ENCODE measurements at regions not wholly inside any gene's neighbourhood (a gene's known extent, or its start where the extent isn't known, plus 50 kb on each side); places are given as distances from the start of the nearest gene placed in this dataset.

DNA sequence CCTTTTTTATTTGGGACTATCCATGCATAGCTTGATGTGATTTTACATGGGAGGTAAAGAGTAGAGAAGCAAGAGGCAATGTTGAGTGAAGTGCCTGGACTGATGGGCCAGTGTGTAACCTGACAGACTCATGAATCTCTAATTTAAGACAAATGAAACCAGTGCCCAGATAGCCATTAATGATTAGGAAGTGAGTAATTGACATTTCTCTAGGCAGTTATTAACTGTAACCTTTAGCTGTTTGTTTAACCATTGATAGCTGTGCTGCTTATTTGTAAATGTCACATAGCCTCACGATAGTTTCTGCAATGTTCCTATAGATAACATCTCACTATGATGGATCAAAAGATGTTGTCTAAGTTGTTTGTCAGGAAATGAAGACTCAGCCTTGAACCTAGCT lies 1047.5 kb upstream of the SPRY2 start:
- H3K27me3 ChIP-seq (ENCODE audit: insufficient read depth), result no peaks in the 10 kb centered on the region
- DNase-seq (ENCODE audit: low spot score), result no peak
- TF ChIP-seq, protein P1, sequence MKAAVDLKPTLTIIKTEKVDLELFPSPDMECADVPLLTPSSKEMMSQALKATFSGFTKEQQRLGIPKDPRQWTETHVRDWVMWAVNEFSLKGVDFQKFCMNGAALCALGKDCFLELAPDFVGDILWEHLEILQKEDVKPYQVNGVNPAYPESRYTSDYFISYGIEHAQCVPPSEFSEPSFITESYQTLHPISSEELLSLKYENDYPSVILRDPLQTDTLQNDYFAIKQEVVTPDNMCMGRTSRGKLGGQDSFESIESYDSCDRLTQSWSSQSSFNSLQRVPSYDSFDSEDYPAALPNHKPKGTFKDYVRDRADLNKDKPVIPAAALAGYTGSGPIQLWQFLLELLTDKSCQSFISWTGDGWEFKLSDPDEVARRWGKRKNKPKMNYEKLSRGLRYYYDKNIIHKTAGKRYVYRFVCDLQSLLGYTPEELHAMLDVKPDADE (IDR thresholded peaks at IDR 0.05), result no peak
- TF ChIP-seq ZNF114 (CRISPR knock-in tag; IDR thresholded peaks at IDR 0.05), result no peak
- no peak for TF ChIP-seq EZH2 (IDR thresholded peaks at IDR 0.05; ENCODE audit: low read depth, unreplicated experiment)
- TF ChIP-seq EZH2phosphoT487 (IDR thresholded peaks at IDR 0.05; ENCODE audit: unreplicated experiment), result no peak
- TF ChIP-seq, protein P2, sequence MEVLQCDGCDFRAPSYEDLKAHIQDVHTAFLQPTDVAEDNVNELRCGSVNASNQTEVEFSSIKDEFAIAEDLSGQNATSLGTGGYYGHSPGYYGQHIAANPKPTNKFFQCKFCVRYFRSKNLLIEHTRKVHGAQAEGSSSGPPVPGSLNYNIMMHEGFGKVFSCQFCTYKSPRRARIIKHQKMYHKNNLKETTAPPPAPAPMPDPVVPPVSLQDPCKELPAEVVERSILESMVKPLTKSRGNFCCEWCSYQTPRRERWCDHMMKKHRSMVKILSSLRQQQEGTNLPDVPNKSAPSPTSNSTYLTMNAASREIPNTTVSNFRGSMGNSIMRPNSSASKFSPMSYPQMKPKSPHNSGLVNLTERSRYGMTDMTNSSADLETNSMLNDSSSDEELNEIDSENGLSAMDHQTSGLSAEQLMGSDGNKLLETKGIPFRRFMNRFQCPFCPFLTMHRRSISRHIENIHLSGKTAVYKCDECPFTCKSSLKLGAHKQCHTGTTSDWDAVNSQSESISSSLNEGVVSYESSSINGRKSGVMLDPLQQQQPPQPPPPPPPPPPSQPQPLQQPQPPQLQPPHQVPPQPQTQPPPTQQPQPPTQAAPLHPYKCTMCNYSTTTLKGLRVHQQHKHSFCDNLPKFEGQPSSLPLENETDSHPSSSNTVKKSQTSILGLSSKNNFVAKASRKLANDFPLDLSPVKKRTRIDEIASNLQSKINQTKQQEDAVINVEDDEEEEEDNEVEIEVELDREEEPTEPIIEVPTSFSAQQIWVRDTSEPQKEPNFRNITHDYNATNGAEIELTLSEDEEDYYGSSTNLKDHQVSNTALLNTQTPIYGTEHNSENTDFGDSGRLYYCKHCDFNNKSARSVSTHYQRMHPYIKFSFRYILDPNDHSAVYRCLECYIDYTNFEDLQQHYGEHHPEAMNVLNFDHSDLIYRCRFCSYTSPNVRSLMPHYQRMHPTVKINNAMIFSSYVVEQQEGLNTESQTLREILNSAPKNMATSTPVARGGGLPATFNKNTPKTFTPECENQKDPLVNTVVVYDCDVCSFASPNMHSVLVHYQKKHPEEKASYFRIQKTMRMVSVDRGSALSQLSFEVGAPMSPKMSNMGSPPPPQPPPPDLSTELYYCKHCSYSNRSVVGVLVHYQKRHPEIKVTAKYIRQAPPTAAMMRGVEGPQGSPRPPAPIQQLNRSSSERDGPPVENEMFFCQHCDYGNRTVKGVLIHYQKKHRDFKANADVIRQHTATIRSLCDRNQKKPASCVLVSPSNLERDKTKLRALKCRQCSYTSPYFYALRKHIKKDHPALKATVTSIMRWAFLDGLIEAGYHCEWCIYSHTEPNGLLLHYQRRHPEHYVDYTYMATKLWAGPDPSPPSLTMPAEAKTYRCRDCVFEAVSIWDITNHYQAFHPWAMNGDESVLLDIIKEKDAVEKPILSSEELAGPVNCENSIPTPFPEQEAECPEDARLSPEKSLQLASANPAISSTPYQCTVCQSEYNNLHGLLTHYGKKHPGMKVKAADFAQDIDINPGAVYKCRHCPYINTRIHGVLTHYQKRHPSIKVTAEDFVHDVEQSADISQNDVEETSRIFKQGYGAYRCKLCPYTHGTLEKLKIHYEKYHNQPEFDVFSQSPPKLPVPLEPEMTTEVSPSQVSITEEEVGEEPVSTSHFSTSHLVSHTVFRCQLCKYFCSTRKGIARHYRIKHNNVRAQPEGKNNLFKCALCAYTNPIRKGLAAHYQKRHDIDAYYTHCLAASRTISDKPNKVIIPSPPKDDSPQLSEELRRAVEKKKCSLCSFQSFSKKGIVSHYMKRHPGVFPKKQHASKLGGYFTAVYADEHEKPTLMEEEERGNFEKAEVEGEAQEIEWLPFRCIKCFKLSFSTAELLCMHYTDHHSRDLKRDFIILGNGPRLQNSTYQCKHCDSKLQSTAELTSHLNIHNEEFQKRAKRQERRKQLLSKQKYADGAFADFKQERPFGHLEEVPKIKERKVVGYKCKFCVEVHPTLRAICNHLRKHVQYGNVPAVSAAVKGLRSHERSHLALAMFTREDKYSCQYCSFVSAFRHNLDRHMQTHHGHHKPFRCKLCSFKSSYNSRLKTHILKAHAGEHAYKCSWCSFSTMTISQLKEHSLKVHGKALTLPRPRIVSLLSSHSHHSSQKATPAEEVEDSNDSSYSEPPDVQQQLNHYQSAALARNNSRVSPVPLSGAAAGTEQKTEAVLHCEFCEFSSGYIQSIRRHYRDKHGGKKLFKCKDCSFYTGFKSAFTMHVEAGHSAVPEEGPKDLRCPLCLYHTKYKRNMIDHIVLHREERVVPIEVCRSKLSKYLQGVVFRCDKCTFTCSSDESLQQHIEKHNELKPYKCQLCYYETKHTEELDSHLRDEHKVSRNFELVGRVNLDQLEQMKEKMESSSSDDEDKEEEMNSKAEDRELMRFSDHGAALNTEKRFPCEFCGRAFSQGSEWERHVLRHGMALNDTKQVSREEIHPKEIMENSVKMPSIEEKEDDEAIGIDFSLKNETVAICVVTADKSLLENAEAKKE (CRISPR knock-in tag; IDR thresholded peaks at IDR 0.05), result no peak
- no peak for TF ChIP-seq POLR2AphosphoS5 (IDR thresholded peaks at IDR 0.05; ENCODE audit: low read depth)
- no peak for TF ChIP-seq NANOG (IDR thresholded peaks at IDR 0.05; ENCODE audit: borderline replicate concordance)
- no peak for TF ChIP-seq STAT1 (IDR thresholded peaks at IDR 0.05; ENCODE audit: unreplicated experiment)
- no peak for TF ChIP-seq JUNB (IDR thresholded peaks at IDR 0.05; ENCODE audit: unreplicated experiment)
- TF ChIP-seq, protein P3, sequence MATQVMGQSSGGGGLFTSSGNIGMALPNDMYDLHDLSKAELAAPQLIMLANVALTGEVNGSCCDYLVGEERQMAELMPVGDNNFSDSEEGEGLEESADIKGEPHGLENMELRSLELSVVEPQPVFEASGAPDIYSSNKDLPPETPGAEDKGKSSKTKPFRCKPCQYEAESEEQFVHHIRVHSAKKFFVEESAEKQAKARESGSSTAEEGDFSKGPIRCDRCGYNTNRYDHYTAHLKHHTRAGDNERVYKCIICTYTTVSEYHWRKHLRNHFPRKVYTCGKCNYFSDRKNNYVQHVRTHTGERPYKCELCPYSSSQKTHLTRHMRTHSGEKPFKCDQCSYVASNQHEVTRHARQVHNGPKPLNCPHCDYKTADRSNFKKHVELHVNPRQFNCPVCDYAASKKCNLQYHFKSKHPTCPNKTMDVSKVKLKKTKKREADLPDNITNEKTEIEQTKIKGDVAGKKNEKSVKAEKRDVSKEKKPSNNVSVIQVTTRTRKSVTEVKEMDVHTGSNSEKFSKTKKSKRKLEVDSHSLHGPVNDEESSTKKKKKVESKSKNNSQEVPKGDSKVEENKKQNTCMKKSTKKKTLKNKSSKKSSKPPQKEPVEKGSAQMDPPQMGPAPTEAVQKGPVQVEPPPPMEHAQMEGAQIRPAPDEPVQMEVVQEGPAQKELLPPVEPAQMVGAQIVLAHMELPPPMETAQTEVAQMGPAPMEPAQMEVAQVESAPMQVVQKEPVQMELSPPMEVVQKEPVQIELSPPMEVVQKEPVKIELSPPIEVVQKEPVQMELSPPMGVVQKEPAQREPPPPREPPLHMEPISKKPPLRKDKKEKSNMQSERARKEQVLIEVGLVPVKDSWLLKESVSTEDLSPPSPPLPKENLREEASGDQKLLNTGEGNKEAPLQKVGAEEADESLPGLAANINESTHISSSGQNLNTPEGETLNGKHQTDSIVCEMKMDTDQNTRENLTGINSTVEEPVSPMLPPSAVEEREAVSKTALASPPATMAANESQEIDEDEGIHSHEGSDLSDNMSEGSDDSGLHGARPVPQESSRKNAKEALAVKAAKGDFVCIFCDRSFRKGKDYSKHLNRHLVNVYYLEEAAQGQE (IDR thresholded peaks at IDR 0.05; ENCODE audit: unreplicated experiment), result no peak
- TF ChIP-seq ZNF331 (CRISPR knock-in tag; IDR thresholded peaks at IDR 0.05; ENCODE audit: low read depth), result no peak
- TF ChIP-seq, protein P4, sequence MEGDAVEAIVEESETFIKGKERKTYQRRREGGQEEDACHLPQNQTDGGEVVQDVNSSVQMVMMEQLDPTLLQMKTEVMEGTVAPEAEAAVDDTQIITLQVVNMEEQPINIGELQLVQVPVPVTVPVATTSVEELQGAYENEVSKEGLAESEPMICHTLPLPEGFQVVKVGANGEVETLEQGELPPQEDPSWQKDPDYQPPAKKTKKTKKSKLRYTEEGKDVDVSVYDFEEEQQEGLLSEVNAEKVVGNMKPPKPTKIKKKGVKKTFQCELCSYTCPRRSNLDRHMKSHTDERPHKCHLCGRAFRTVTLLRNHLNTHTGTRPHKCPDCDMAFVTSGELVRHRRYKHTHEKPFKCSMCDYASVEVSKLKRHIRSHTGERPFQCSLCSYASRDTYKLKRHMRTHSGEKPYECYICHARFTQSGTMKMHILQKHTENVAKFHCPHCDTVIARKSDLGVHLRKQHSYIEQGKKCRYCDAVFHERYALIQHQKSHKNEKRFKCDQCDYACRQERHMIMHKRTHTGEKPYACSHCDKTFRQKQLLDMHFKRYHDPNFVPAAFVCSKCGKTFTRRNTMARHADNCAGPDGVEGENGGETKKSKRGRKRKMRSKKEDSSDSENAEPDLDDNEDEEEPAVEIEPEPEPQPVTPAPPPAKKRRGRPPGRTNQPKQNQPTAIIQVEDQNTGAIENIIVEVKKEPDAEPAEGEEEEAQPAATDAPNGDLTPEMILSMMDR (conservative IDR thresholded peaks at IDR 0.05; ENCODE audit: low read depth in 2 of 2), result no peak
- no peak for TF ChIP-seq CREB1 (CRISPR knock-in tag; IDR thresholded peaks at IDR 0.05; ENCODE audit: low read depth)
- Mint-ChIP-seq H3K4me1 (peaks cover 8% of the 10 kb centered on the region), H3K36me3 (ENCODE audit: low read depth) (no peaks in the 10 kb centered on the region), H3K9me3 (no peaks in the 10 kb centered on the region; the same call in 2 of the 3 replicates), H3K4me3 (no peak overlapping the region), H3K27me3 (ENCODE audit: insufficient read depth, low read depth, poor library complexity) (no peaks in the 10 kb centered on the region), H3K27ac (no peak overlapping the region)
- H3K4me1 ChIP-seq (ENCODE audit: insufficient read depth), result no peaks in the 10 kb centered on the region
- no peaks in the 10 kb centered on the region for H3K36me3 ChIP-seq (ENCODE audit: insufficient read depth)
- H3K9me2 ChIP-seq (ENCODE audit: insufficient read depth), result peaks cover 9% of the 10 kb centered on the region; the same call in 1 of the 2 replicates
- H2AFZ ChIP-seq, result no peak overlapping the region
- H3K4me3 ChIP-seq, result no peak overlapping the region
- no peak overlapping the region for H3K4me2 ChIP-seq
- no peaks in the 10 kb centered on the region for H3K79me2 ChIP-seq (replicated peaks; ENCODE audit: insufficient read depth)
- no peaks in the 10 kb centered on the region for H4K20me1 ChIP-seq (replicated peaks; ENCODE audit: insufficient read depth)
- no peaks in the 10 kb centered on the region for H3F3A ChIP-seq (replicated peaks; ENCODE audit: low read depth)
- H3K27ac ChIP-seq (ENCODE audit: low read depth), result no peak overlapping the region
- ATAC-seq, result no peak
